Ishikawa (cell line): ENCODE measurements at regions not wholly inside any gene's neighbourhood (a gene's known extent, or its start where the extent isn't known, plus 50 kb on each side); places are given as distances from the start of the nearest gene placed in this dataset.

Experiments
- CEBPB ChIP-seq: IDR thresholded peaks from 2 replicates; pipeline ENCODE4 v1.6.1; 2012
- CREB1 ChIP-seq: IDR thresholded peaks from 2 replicates; pipeline ENCODE4 v1.6.1; 2012; ENCODE audit warnings: low read depth
- EGR1 ChIP-seq: IDR thresholded peaks from 2 replicates; pipeline ENCODE4 v1.6.1; 2012
- NFIC ChIP-seq: IDR thresholded peaks from 2 replicates; pipeline ENCODE4 v1.6.1; 2012
- RAD21 ChIP-seq: IDR thresholded peaks from 2 replicates; pipeline ENCODE4 v1.6.1; 2012; ENCODE audit warnings: low read depth
- YY1 ChIP-seq: IDR thresholded peaks from 2 replicates; pipeline ENCODE4 v1.6.1; 2012; ENCODE audit warnings: low read depth
- ZBTB7A ChIP-seq: IDR thresholded peaks from 2 replicates; pipeline ENCODE4 v1.6.1; 2012; ENCODE audit warnings: low read depth
- TF ChIP-seq, protein P1 (sequence below): IDR thresholded peaks from 2 replicates; pipeline ENCODE4 v1.6.1; 2012
- TF ChIP-seq, protein P2 (sequence below): IDR thresholded peaks from 2 replicates; pipeline ENCODE4 v1.6.1; 2012; ENCODE audit warnings: low read depth, mild to moderate bottlenecking

DNA sequence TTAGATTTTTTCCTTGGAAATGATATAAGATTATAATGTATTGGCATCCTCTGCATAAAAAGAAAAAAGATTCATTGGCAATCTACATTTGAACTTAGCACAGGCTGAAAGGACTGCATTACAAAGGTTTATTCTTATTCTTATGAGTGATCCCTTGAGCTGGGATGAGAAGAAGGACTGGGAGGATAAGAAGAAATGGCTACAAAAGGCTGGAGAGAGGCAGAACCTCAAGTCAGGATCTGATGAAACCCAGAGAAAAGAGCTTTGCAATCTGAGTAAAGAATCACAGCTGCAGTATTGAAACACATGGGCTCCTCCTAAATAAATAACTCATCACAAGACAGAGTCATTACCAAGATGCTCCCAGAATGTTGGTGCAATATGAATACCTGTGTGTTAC lies 1635.4 kb upstream of the FLRT2 start:
- TF ChIP-seq CEBPB = no peak
- TF ChIP-seq EGR1 = no peak
- TF ChIP-seq, protein P1, sequence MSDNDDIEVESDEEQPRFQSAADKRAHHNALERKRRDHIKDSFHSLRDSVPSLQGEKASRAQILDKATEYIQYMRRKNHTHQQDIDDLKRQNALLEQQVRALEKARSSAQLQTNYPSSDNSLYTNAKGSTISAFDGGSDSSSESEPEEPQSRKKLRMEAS = no peak
- no peak for TF ChIP-seq RAD21
- TF ChIP-seq NFIC = no peak
- no peak for TF ChIP-seq YY1
- no peak for TF ChIP-seq ZBTB7A
- TF ChIP-seq, protein P2, sequence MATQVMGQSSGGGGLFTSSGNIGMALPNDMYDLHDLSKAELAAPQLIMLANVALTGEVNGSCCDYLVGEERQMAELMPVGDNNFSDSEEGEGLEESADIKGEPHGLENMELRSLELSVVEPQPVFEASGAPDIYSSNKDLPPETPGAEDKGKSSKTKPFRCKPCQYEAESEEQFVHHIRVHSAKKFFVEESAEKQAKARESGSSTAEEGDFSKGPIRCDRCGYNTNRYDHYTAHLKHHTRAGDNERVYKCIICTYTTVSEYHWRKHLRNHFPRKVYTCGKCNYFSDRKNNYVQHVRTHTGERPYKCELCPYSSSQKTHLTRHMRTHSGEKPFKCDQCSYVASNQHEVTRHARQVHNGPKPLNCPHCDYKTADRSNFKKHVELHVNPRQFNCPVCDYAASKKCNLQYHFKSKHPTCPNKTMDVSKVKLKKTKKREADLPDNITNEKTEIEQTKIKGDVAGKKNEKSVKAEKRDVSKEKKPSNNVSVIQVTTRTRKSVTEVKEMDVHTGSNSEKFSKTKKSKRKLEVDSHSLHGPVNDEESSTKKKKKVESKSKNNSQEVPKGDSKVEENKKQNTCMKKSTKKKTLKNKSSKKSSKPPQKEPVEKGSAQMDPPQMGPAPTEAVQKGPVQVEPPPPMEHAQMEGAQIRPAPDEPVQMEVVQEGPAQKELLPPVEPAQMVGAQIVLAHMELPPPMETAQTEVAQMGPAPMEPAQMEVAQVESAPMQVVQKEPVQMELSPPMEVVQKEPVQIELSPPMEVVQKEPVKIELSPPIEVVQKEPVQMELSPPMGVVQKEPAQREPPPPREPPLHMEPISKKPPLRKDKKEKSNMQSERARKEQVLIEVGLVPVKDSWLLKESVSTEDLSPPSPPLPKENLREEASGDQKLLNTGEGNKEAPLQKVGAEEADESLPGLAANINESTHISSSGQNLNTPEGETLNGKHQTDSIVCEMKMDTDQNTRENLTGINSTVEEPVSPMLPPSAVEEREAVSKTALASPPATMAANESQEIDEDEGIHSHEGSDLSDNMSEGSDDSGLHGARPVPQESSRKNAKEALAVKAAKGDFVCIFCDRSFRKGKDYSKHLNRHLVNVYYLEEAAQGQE = no peak
- TF ChIP-seq CREB1 = no peak
